ENCODE measurements at regions not wholly inside any gene's neighbourhood (a gene's known extent, or its start where the extent isn't known, plus 50 kb on each side); places are given as distances from the start of the nearest gene placed in this dataset.

DNA sequence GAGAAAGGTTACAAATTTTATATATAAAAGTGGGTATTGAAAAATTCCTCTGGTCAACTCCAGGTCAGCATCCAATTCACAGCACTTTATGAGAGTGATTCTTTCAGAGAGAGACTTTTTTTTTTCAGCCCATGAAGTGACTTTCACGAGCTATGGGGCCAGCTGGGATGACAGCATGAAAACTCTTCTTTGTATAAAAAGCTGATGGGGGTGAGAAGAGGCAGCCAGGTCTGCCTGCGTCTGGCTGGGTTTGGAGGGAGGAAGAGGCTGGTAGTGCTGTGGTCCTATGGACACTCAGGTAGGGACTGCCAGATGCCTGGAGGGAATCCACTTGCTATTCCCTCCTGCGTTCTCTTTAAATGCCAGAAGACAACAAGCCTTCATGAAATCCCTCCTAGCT lies 250.6 kb downstream of the UTP18 start (continued):
- no peak for TF ChIP-seq E4F1 (IDR thresholded peaks at IDR 0.05; ENCODE audit: borderline replicate concordance, partially characterized antibody)
- no peak for TF ChIP-seq ESRRA (IDR thresholded peaks at IDR 0.05; ENCODE audit: low read length)
- TF ChIP-seq FOXM1 (IDR thresholded peaks at IDR 0.05; ENCODE audit: low read depth, low read length) = no peak
- no peak for TF ChIP-seq RAD21 (IDR thresholded peaks at IDR 0.05; ENCODE audit: insufficient read depth, low read depth, low read length)
- TF ChIP-seq HCFC1 (IDR thresholded peaks at IDR 0.05; ENCODE audit: low read length) = no peak

DNA sequence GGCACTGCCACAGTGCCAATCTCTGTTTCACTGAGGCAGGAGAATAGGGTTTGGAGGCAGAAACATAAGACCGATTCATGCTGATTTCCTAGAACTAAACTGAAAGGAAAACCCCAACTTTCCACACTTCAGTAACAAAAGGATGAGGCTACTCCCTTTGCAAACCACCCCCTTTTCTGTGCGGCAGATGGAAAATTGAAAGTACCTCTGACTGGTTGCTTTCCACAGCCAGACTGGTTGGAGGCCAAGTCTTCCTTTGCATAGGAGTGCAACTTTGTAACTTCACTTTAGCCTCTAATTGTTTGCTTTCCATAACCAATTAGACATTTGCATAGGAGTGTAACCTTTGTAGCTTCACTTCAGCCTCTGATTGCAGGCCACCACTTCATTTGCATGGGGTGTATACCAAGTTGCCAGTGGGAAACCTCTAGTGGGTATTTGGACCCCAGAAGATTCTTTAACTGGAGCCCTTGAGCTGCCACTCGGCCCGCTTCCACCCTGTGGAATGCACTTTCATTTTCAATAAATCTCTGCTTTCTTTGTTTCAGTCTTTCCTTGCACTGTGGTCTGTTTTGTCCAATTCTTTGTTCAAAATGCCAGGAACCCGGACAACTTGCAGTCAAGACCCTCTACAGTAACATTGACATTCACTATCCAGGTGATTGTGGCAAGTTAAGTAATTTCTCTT lies 252.0 kb downstream of the UTP18 start:
- H3K9ac ChIP-seq (ENCODE audit: control insufficient read depth, insufficient read depth, low read length) = no peak overlapping the region
- ChIA-PET RAD21 (ENCODE audit: unreplicated experiment) (no interaction called here), POLR2A (no interaction called here), SMC1A (ENCODE audit: uncharacterized antibody, unreplicated experiment) (no interaction called here), CTCF (no interaction called here)
- H3K36me3 ChIP-seq (ENCODE audit: control insufficient read depth in 2 of 2, insufficient read depth in 2 of 2, low read length in 1 of 2) = no peaks in the 10 kb centered on the region
- H3K27ac ChIP-seq (ENCODE audit: control insufficient read depth, insufficient read depth) = no peak overlapping the region
- DNase-seq (ENCODE audit: low read depth, low spot score) = no peak
- H2AFZ ChIP-seq (ENCODE audit: control insufficient read depth, low read depth, low read length) = no peak overlapping the region
- no peak overlapping the region for H3K4me2 ChIP-seq (ENCODE audit: control insufficient read depth, insufficient read depth)
- H3K4me1 ChIP-seq (ENCODE audit: control insufficient read depth, insufficient read depth, low read length) = no peaks in the 10 kb centered on the region
- H3K4me3 ChIP-seq = no peak overlapping the region
- no peaks in the 10 kb centered on the region for H4K20me1 ChIP-seq (ENCODE audit: control insufficient read depth, insufficient read depth)
- intact Hi-C loops (cut with micrococcal nuclease; ENCODE audit: unreplicated experiment) = no loop called here
- in situ Hi-C loops (cut with MboI) = no loop called here
- ATAC-seq = no peak
- no TSS peak for BruUV-seq (replicated peaks)
- no peaks in the 10 kb centered on the region for H3K79me2 ChIP-seq (ENCODE audit: control insufficient read depth, insufficient read depth, low read length)
- no peaks in the 10 kb centered on the region for H3K27me3 ChIP-seq (replicated peaks in 1 of 2; ENCODE audit: control insufficient read depth in 2 of 2, insufficient read depth in 2 of 2, low read length in 1 of 2)
- FAIRE-seq = no peak
- WGBS (ENCODE audit: insufficient coverage, insufficient replicate concordance, low lambda C conversion rate, missing lambda C conversion rate) = 5% methylated on average over 5 of the region's 5 CpGs
- H3K9me3 ChIP-seq (replicated peaks; ENCODE audit: control insufficient read depth, insufficient read depth, low read length) = no peaks in the 10 kb centered on the region
- no peak for TF ChIP-seq HDGF (IDR thresholded peaks at IDR 0.05)
- no peak for TF ChIP-seq EED (IDR thresholded peaks at IDR 0.05; ENCODE audit: low read depth)
- no peak for TF ChIP-seq TCF7 (IDR thresholded peaks at IDR 0.05; ENCODE audit: borderline replicate concordance)
- no peak for TF ChIP-seq ATF3 (IDR thresholded peaks at IDR 0.05; ENCODE audit: borderline replicate concordance, extremely low read depth, low read depth, low read length)
- TF ChIP-seq, protein P1, sequence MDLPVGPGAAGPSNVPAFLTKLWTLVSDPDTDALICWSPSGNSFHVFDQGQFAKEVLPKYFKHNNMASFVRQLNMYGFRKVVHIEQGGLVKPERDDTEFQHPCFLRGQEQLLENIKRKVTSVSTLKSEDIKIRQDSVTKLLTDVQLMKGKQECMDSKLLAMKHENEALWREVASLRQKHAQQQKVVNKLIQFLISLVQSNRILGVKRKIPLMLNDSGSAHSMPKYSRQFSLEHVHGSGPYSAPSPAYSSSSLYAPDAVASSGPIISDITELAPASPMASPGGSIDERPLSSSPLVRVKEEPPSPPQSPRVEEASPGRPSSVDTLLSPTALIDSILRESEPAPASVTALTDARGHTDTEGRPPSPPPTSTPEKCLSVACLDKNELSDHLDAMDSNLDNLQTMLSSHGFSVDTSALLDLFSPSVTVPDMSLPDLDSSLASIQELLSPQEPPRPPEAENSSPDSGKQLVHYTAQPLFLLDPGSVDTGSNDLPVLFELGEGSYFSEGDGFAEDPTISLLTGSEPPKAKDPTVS (IDR thresholded peaks at IDR 0.05; ENCODE audit: low read depth, low read length) = no peak
- TF ChIP-seq, protein P2, sequence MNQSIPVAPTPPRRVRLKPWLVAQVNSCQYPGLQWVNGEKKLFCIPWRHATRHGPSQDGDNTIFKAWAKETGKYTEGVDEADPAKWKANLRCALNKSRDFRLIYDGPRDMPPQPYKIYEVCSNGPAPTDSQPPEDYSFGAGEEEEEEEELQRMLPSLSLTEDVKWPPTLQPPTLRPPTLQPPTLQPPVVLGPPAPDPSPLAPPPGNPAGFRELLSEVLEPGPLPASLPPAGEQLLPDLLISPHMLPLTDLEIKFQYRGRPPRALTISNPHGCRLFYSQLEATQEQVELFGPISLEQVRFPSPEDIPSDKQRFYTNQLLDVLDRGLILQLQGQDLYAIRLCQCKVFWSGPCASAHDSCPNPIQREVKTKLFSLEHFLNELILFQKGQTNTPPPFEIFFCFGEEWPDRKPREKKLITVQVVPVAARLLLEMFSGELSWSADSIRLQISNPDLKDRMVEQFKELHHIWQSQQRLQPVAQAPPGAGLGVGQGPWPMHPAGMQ (IDR thresholded peaks at IDR 0.05; ENCODE audit: borderline replicate concordance) = no peak
- TF ChIP-seq GABPA (IDR thresholded peaks at IDR 0.05; ENCODE audit: low read depth) = no peak
- no peak for TF ChIP-seq TCF12 (IDR thresholded peaks at IDR 0.05; ENCODE audit: low read depth, low read length)
- no peak for TF ChIP-seq SP1 (IDR thresholded peaks at IDR 0.05; ENCODE audit: low read depth, low read length)
- TF ChIP-seq GATAD2B (conservative IDR thresholded peaks at IDR 0.05; ENCODE audit: low read depth) = no peak
- no peak for TF ChIP-seq STAT1 (conservative IDR thresholded peaks at IDR 0.05)
- TF ChIP-seq HDAC2 (IDR thresholded peaks at IDR 0.05) = no peak

All from GM12878 (cell line).